H1 (cell line): ENCODE measurements at regions not wholly inside any gene's neighbourhood (a gene's known extent, or its start where the extent isn't known, plus 50 kb on each side); places are given as distances from the start of the nearest gene placed in this dataset.

Source experiments
- CTCF ChIA-PET: fragments of 300-600 bp; sonication (Branson Sonifier 250); formaldehyde crosslinking; loops from one replicate; lab custom pipeline; 2021; ENCODE audit not compliant: partially characterized antibody; lab: Charles Lee
- POLR2A ChIA-PET: fragments of 300-600 bp; sonication (Branson Sonifier 250); formaldehyde crosslinking; loops from one replicate; lab custom pipeline; 2021; ENCODE audit warnings: inconsistent platforms; ENCODE audit not compliant: partially characterized antibody; lab: Charles Lee
- DNase-seq, 2 experiments: peaks; one replicate each; pipeline versions ENCODE4 v3.0.0 to v3.0.0-alpha.2; 2010 to 2022; ENCODE audit warnings: low spot score in 2 of 2, low read depth in 1 of 2, mixed read lengths in 1 of 2
- FAIRE-seq: peaks from 2 replicates; lab custom pipeline; 2011; peaks lifted over from hg19 to GRCh38; lab: Jason Lieb, UNC
- H2AFZ ChIP-seq: 2 replicates; pipeline ENCODE4 v1.8.1; 2012; ENCODE audit warnings: low read length, inconsistent platforms
- H2AK5ac ChIP-seq: 2 replicates; pipeline ENCODE4 v1.6.1; 2013; ENCODE audit warnings: low read depth, low read length
- H2BK120ac ChIP-seq: replicated peaks from 2 replicates; pipeline ENCODE3; 2013; ENCODE audit warnings: low read depth, low read length, inconsistent platforms
- H2BK12ac ChIP-seq: 2 replicates; pipeline ENCODE4 v1.6.1; 2013; ENCODE audit warnings: low read depth, low read length
- H2BK15ac ChIP-seq: 2 replicates; pipeline ENCODE4 v1.6.1; 2013; ENCODE audit warnings: low read length
- H2BK20ac ChIP-seq: 2 replicates; pipeline ENCODE4 v1.6.1; 2013; ENCODE audit warnings: low read length
- H2BK5ac ChIP-seq: 2 replicates; pipeline ENCODE4 v1.6.1; 2013; ENCODE audit warnings: low read depth, low read length
- H3K14ac ChIP-seq: 2 replicates; pipeline ENCODE4 v1.6.1; 2013; ENCODE audit warnings: inconsistent platforms; ENCODE audit not compliant: insufficient read length
- H3K18ac ChIP-seq: 2 replicates; pipeline ENCODE4 v1.6.1; 2013; ENCODE audit warnings: low read length; ENCODE audit errors: extremely low read depth
- H3K23ac ChIP-seq: 2 replicates; pipeline ENCODE4 v1.6.1; 2013; ENCODE audit warnings: inconsistent platforms; ENCODE audit not compliant: insufficient read length
- H3K23me2 ChIP-seq: 2 replicates; pipeline ENCODE4 v1.6.1; 2013; ENCODE audit warnings: low read depth, low read length
- H3K27ac ChIP-seq: 2 replicates; pipeline ENCODE4 v1.6.1; 2011; ENCODE audit warnings: low read depth, low read length, inconsistent platforms
- H3K27me3 ChIP-seq, 4 experiments: replicated peaks in 1 of 4; 1 replicate in 1 of 4; 2 replicates in 3 of 4; pipeline versions ENCODE4 v1.6.1 to v1.8.1; 2011 to 2013; ENCODE audit warnings: low read length in 3 of 4, mild to moderate bottlenecking in 3 of 4, inconsistent platforms in 2 of 4, mixed read lengths in 2 of 4, moderate library complexity in 1 of 4; ENCODE audit not compliant: control insufficient read depth in 3 of 4, insufficient read depth in 3 of 4; ENCODE audit errors: extremely low read depth in 1 of 4
- H3K36me3 ChIP-seq, 4 experiments: 2 replicates each; pipeline versions ENCODE4 v1.6.1 to v1.8.1; 2011 to 2013; ENCODE audit warnings: mild to moderate bottlenecking in 4 of 4, low read length in 3 of 4, moderate library complexity in 2 of 4, control low read depth in 1 of 4, inconsistent platforms in 1 of 4; ENCODE audit not compliant: insufficient read depth in 4 of 4, control insufficient read depth in 2 of 4
- H3K4ac ChIP-seq: replicated peaks from 2 replicates; pipeline ENCODE3; 2013; ENCODE audit warnings: low read length, low read depth, mixed read lengths, inconsistent platforms; ENCODE audit not compliant: insufficient read length
- H3K4me1 ChIP-seq, 4 experiments: replicated peaks in 1 of 4; 1 replicate in 1 of 4; 2 replicates in 3 of 4; pipeline versions ENCODE4 v1.6.1 to v1.8.1; 2011 to 2013; ENCODE audit warnings: low read length in 3 of 4, inconsistent platforms in 2 of 4, mixed read lengths in 1 of 4; ENCODE audit not compliant: insufficient read depth in 4 of 4, control insufficient read depth in 3 of 4
- H3K4me2 ChIP-seq, 2 experiments: 2 replicates each; pipeline versions ENCODE4 v1.6.1 to v1.8.1; 2011 to 2013; ENCODE audit warnings: low read depth in 2 of 2, low read length in 2 of 2, control low read depth in 1 of 2, inconsistent platforms in 1 of 2, mild to moderate bottlenecking in 1 of 2; ENCODE audit not compliant: insufficient read depth in 1 of 2
- H3K4me3 ChIP-seq, 4 experiments: fragments of 200-600, 300-600 bp in 1 of 4; sonication (generic), shearing (Covaris generic), sonication (Bioruptor Twin) in 1 of 4; 2 replicates each; pipeline versions ENCODE4 v1.5.1 to v1.8.1; 2011 to 2016; ENCODE audit warnings: low read length in 4 of 4, low read depth in 3 of 4, control low read depth in 2 of 4, inconsistent platforms in 2 of 4, mild to moderate bottlenecking in 2 of 4, mixed read lengths in 1 of 4, moderate library complexity in 1 of 4; ENCODE audit not compliant: insufficient read depth in 2 of 4; ENCODE audit errors: extremely low read depth in 1 of 4
- H3K56ac ChIP-seq: replicated peaks from 2 replicates; pipeline ENCODE3; 2013; ENCODE audit warnings: low read depth, mild to moderate bottlenecking, mixed read lengths, low read length, inconsistent platforms; ENCODE audit not compliant: insufficient read length
- H3K79me1 ChIP-seq: 2 replicates; pipeline ENCODE4 v1.6.1; 2013; ENCODE audit warnings: low read depth, low read length, control low read depth
- H3K79me2 ChIP-seq, 2 experiments: 2 replicates each; pipeline versions ENCODE4 v1.6.1 to v1.8.1; 2012 to 2013; ENCODE audit warnings: low read length in 2 of 2, mild to moderate bottlenecking in 2 of 2, inconsistent platforms in 1 of 2; ENCODE audit not compliant: insufficient read depth in 2 of 2, control insufficient read depth in 1 of 2
- H3K9ac ChIP-seq, 4 experiments: replicated peaks in 1 of 4; 1 replicate in 1 of 4; 2 replicates in 3 of 4; pipeline versions ENCODE4 v1.6.1 to v1.8.1; 2011 to 2013; ENCODE audit warnings: low read depth in 3 of 4, low read length in 3 of 4, control low read depth in 2 of 4, mild to moderate bottlenecking in 2 of 4, moderate library complexity in 2 of 4, inconsistent platforms in 1 of 4; ENCODE audit errors: extremely low read depth in 1 of 4
- H3K9me3 ChIP-seq, 2 experiments: 2 replicates each; pipeline versions ENCODE4 v1.6.1 to v1.8.1; 2012 to 2013; ENCODE audit warnings: mild to moderate bottlenecking in 2 of 2, moderate library complexity in 2 of 2, control low read depth in 1 of 2, inconsistent platforms in 1 of 2, low read depth in 1 of 2, low read length in 1 of 2, mixed read lengths in 1 of 2; ENCODE audit not compliant: insufficient read depth in 2 of 2
- H4K20me1 ChIP-seq, 2 experiments: replicated peaks in 1 of 2; 2 replicates each; pipeline versions ENCODE3 to v1.8.1; 2011 to 2013; ENCODE audit warnings: inconsistent platforms in 2 of 2, low read length in 2 of 2, mild to moderate bottlenecking in 1 of 2; ENCODE audit not compliant: insufficient read depth in 2 of 2, control insufficient read depth in 1 of 2
- H4K5ac ChIP-seq: 2 replicates; pipeline ENCODE4 v1.6.1; 2013; ENCODE audit warnings: low read length, low read depth, mixed read lengths, inconsistent platforms; ENCODE audit not compliant: insufficient read length
- H4K8ac ChIP-seq: 2 replicates; pipeline ENCODE4 v1.8.0; 2013; ENCODE audit warnings: mild to moderate bottlenecking, moderate library complexity, low read length, inconsistent platforms; ENCODE audit not compliant: insufficient read depth; ENCODE audit errors: extremely low read depth
- H4K91ac ChIP-seq: replicated peaks from 2 replicates; pipeline ENCODE3; 2013; ENCODE audit warnings: low read length, mixed read lengths, inconsistent platforms; ENCODE audit not compliant: insufficient read length
- BCL11A ChIP-seq, 2 experiments: IDR thresholded peaks; one replicate each; pipeline ENCODE4 v1.6.1; 2011; ENCODE audit warnings: low read depth in 2 of 2, low read length in 2 of 2, mild to moderate bottlenecking in 2 of 2
- CEBPB ChIP-seq: IDR thresholded peaks from 2 replicates; pipeline ENCODE4 v1.6.1; 2012; ENCODE audit warnings: low read depth, low read length
- CHD2 ChIP-seq: IDR thresholded peaks from 2 replicates; pipeline ENCODE4 v1.6.1; 2012; ENCODE audit warnings: low read length, improper control_type of control experiment
- EP300 ChIP-seq, 2 experiments: IDR thresholded peaks; 1 replicate in 1 of 2; 2 replicates in 1 of 2; pipeline ENCODE4 v1.6.1; 2011 to 2012; ENCODE audit warnings: low read depth in 2 of 2, low read length in 2 of 2, mild to moderate bottlenecking in 2 of 2, borderline replicate concordance in 1 of 2, inconsistent platforms in 1 of 2, moderate library complexity in 1 of 2
- POU5F1 ChIP-seq: IDR thresholded peaks from 2 replicates; pipeline ENCODE4 v1.6.1; 2011; ENCODE audit warnings: low read depth, mild to moderate bottlenecking, low read length, moderate library complexity
- SAP30 ChIP-seq: fragments of 300-600 bp; sonication (generic); IDR thresholded peaks from 2 replicates; pipeline ENCODE4 v1.7.1; 2012; ENCODE audit warnings: low read length, moderate library complexity, mild to moderate bottlenecking, inconsistent platforms; ENCODE audit not compliant: insufficient read depth, insufficient replicate concordance
- WGBS, 2 experiments: shearing (Covaris generic) in 1 of 2; methylation state at CpG; one replicate each; pipeline versions ENCODE4 v1.1.6 to v1.1.7; 2013 to 2015; ENCODE audit warnings: low lambda C conversion rate in 2 of 2, mixed read lengths in 2 of 2, inconsistent platforms in 1 of 2, low coverage in 1 of 2, missing lambda C conversion rate in 1 of 2; ENCODE audit not compliant: insufficient replicate concordance in 2 of 2, insufficient coverage in 1 of 2, insufficient read length in 1 of 2; ENCODE audit errors: extremely low coverage in 1 of 2, missing lambda C conversion rate in 1 of 2; 5-methylcytosine and 5-hydroxymethylcytosine counted together
- TF ChIP-seq, protein P1 (sequence below): IDR thresholded peaks from 2 replicates; pipeline ENCODE4 v1.6.1; 2011; ENCODE audit warnings: low read depth, mild to moderate bottlenecking, low read length; ENCODE audit not compliant: insufficient read depth

DNA sequence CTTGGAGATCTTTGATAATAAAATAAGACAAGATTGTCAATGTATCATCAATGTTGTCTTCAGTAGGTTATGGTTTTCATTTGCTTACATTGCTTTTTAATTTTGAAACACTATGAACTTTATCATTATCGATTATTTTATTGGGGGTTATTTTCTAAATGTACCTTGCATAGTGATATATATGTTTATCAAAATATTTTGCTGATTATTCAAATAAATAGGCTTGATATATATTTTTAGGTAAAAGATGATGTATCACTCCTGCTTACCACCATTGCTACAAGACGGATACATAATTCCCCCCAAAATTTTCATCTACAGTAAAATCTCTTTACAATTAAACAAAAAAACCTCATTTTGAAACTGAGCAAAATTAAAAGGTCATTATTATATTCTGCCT is 293.8 kb downstream of the SUCLG1 start:
- Histone ChIP-seq H3K36me3 (no peaks in the 10 kb centered on the region), H3K9me3 (0 out of 4 replicates have a peak, but pooled peaks cover 4 to 5% of the 10 kb centered on the region in 2 experiments), H3K14ac (no peak overlapping the region), H2BK20ac (no peak overlapping the region), H4K5ac (no peak overlapping the region), H3K79me2 (no peaks in the 10 kb centered on the region), H4K91ac (no peak overlapping the region), H3K27ac (no peak overlapping the region), H3K4me1 (no peaks in the 10 kb centered on the region)
- DNase-seq: no peak
- POLR2A ChIA-PET: no interaction called here
- TF ChIP-seq, protein P1, sequence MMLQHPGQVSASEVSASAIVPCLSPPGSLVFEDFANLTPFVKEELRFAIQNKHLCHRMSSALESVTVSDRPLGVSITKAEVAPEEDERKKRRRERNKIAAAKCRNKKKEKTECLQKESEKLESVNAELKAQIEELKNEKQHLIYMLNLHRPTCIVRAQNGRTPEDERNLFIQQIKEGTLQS: no peak
- TF ChIP-seq EP300 (IDR thresholded peaks at IDR 0.05; ENCODE audit: borderline replicate concordance in 1 of 2, low read depth in 2 of 2, low read length in 2 of 2) (no peak), CEBPB (no peak), POU5F1 (no peak), BCL11A (IDR thresholded peaks at IDR 0.05; ENCODE audit: low read depth in 2 of 2, low read length in 2 of 2) (no peak), CHD2 (no peak), SAP30 (no peak)
- TF ChIP-seq, all 59 proteins: peak for 0
- no peak overlapping the region for H2AFZ ChIP-seq
- no peak overlapping the region for H3K23ac ChIP-seq
- no peaks in the 10 kb centered on the region for H3K27me3 ChIP-seq
- H2BK12ac ChIP-seq: no peak overlapping the region
- no peak overlapping the region for H3K4me3 ChIP-seq
- H3K23me2 ChIP-seq: no peaks in the 10 kb centered on the region
- H3K56ac ChIP-seq: no peak overlapping the region
- WGBS, 2 experiments: 89% methylated on average over 2 of the region's 2 CpGs; no CpG with 5 or more reads in 1 of the 2 experiments
- H2BK5ac ChIP-seq: no peak overlapping the region
- H3K4ac ChIP-seq: no peak overlapping the region
- CTCF ChIA-PET: no interaction called here
- no peaks in the 10 kb centered on the region for H4K20me1 ChIP-seq
- no peak overlapping the region for H3K9ac ChIP-seq
- no peak overlapping the region for H2BK15ac ChIP-seq
- no peak overlapping the region for H2BK120ac ChIP-seq
- no peak for FAIRE-seq
- H4K8ac ChIP-seq: no peak overlapping the region
- no peak overlapping the region for H3K4me2 ChIP-seq
- H3K18ac ChIP-seq: no peak overlapping the region
- H3K79me1 ChIP-seq: no peaks in the 10 kb centered on the region
- no peak overlapping the region for H2AK5ac ChIP-seq
